Thoracic aorta (tissue), 2 donors: ENCODE measurements at regions not wholly inside any gene's neighbourhood (a gene's known extent, or its start where the extent isn't known, plus 50 kb on each side); places are given as distances from the start of the nearest gene placed in this dataset.

Experiments
- ATAC-seq: fragments of 150-250 bp; one replicate; pipeline ENCODE4 v1.8.0; 2017; ENCODE audit warnings: low read depth; ENCODE audit not compliant: insufficient number of reproducible peaks, low FRiP score
- DNase-seq: peaks from one replicate; pipeline ENCODE4 v3.0.0-alpha.2; 2020; ENCODE audit warnings: low spot score
- H3K27ac ChIP-seq, 2 donors: fragments of 200-600 bp; sonication (generic); 1 replicate in 1 of 2; 2 replicates in 1 of 2; pipeline ENCODE4 v1.5.1; 2016; ENCODE audit warnings: mild to moderate bottlenecking in 2 of 2, moderate library complexity in 2 of 2
- H3K27me3 ChIP-seq: fragments of 200-600 bp; sonication (generic); replicated peaks from 2 replicates; pipeline ENCODE4 v1.6.0; 2016; ENCODE audit warnings: mild to moderate bottlenecking; ENCODE audit not compliant: insufficient read depth
- H3K36me3 ChIP-seq: fragments of 200-600 bp; sonication (generic); one replicate; pipeline ENCODE4 v1.5.1; 2016
- H3K4me1 ChIP-seq, 2 donors: fragments of 200-600 bp; sonication (generic); 1 replicate in 1 of 2; 2 replicates in 1 of 2; pipeline versions ENCODE4 v1.5.1 to v1.6.0; 2016; ENCODE audit warnings: low read depth in 2 of 2, mild to moderate bottlenecking in 1 of 2; ENCODE audit not compliant: control insufficient read depth in 1 of 2
- H3K4me3 ChIP-seq: fragments of 200-600 bp; sonication (generic); 2 replicates; pipeline ENCODE4 v1.5.1; 2016; ENCODE audit warnings: mild to moderate bottlenecking
- H3K9me3 ChIP-seq: fragments of 200-600 bp; sonication (generic); 2 replicates; pipeline ENCODE4 v1.5.1; 2016
- CTCF ChIP-seq: fragments of 200-600 bp; sonication (generic); IDR thresholded peaks from one replicate; pipeline ENCODE4 v1.5.1; 2019; ENCODE audit warnings: antibody characterized with exemption

- Histone ChIP-seq H3K4me3 (no peak overlapping the region), H3K36me3 (no peaks in the 10 kb centered on the region), H3K27ac (no peak overlapping the region), H3K9me3 (no peaks in the 10 kb centered on the region), H3K27me3 (no peaks in the 10 kb centered on the region), H3K4me1 (peaks cover 9 to 10% of the 10 kb centered on the region in 2 donors)
- ATAC-seq (no peak), DNase-seq (no peak)
- TF ChIP-seq CTCF = no peak
Observed at GRCh38 chr2:63751901-63752300, 89.8 kb upstream of the UGP2 start.

DNA sequence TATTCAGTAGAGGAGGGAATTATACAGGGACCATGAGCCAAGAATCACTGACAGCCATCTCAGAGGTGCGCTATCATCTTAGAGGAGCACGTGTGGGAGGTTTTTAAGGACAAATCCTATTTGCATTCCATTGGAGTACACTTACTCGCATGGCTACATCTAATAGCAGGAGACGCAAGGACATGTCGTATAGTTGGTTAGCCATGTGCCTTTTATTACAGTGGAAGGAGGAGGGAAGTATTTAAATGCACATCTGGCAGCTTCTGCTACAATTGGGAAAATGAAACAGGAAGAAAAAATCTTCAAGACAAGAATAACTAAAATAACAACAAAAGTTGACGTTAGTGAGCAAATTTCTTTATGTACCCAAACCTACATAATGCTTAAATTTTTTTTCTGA lies 86.5 kb upstream of the UGP2 start:
- no peak for ATAC-seq
- TF ChIP-seq CTCF = no peak

DNA sequence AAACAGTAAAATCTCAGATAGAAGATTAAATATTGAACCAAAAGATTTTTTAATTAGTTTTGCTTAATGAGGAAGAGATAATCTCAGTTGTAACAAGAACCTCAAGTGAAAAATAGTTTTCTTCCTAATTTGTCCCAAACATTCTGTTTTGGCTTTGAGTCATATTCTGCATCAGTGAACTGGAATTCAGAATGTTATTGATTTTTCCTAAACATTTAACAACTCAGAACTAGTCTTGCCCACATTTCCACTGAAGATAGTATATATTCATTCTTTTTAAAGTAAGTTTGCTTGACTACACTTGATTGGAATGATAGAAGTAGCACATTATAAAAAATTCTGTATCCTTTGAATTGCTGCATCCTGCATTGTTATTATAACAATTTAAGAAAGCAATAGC lies 85.7 kb upstream of the UGP2 start:
- H3K27me3 ChIP-seq = no peaks in the 10 kb centered on the region
- no peak for ATAC-seq
- no peaks in the 10 kb centered on the region for H3K9me3 ChIP-seq
- peaks cover 9 to 10% of the 10 kb centered on the region in 2 donors for H3K4me1 ChIP-seq
- H3K27ac ChIP-seq = no peak overlapping the region
- H3K36me3 ChIP-seq = no peaks in the 10 kb centered on the region
- DNase-seq = no peak
- no peak overlapping the region for H3K4me3 ChIP-seq
- no peak for TF ChIP-seq CTCF

More for the DNA sequence above, 86.5 kb upstream of the UGP2 start:
- Histone ChIP-seq H3K27ac (no peak overlapping the region), H3K9me3 (no peaks in the 10 kb centered on the region), H3K4me1 (peaks cover 9 to 10% of the 10 kb centered on the region in 2 donors), H3K27me3 (no peaks in the 10 kb centered on the region), H3K4me3 (no peak overlapping the region), H3K36me3 (no peaks in the 10 kb centered on the region)
- no peak for DNase-seq

- Histone ChIP-seq H3K27ac (peak overlapping the region in 1 of 2 donors; percentile 56), H3K27me3 (no peaks in the 10 kb centered on the region), H3K9me3 (peaks cover 3% of the 10 kb centered on the region), H3K4me3 (no peak overlapping the region), H3K4me1 (peaks cover 19 to 33% of the 10 kb centered on the region in 2 donors), H3K36me3 (no peaks in the 10 kb centered on the region)
- DNase-seq (no peak), ATAC-seq (no peak)
- no peak for TF ChIP-seq CTCF
Observed at GRCh38 chr2:63763391-63763941, 78.2 kb upstream of the UGP2 start.

DNA sequence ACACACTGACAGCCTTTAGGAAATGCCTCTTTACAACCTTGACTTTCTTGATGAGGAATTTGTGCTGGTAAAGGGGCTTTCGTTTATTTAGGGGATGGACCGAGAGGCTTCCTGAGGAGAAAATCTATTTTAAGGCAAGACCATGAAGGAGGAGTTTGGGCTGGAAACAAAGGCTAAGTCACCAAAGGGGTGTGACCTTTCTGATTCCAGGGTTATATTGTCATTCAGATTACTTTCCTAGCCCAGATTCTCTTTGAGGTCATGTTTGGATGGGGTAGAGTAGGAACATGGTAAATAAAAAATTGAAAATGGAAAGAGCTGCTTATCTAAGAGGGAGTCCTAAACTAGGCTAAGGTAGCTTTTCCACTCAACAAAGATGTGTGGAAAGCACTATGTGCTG lies 77.1 kb upstream of the UGP2 start:
- peaks cover 3% of the 10 kb centered on the region for H3K9me3 ChIP-seq
- peak overlapping the region; percentile 47 to 56 for H3K27ac ChIP-seq
- no peak for TF ChIP-seq CTCF
- H3K4me3 ChIP-seq = no peak overlapping the region
- no peaks in the 10 kb centered on the region for H3K27me3 ChIP-seq
- peaks cover 19 to 33% of the 10 kb centered on the region in 2 donors for H3K4me1 ChIP-seq
- DNase-seq (no peak), ATAC-seq (no peak)
- H3K36me3 ChIP-seq = no peaks in the 10 kb centered on the region
